Heart left ventricle (tissue), 16 donors: ENCODE measurements at regions not wholly inside any gene's neighbourhood (a gene's known extent, or its start where the extent isn't known, plus 50 kb on each side); places are given as distances from the start of the nearest gene placed in this dataset.
A peak's percentile ranks its signal among the peaks of the same experiment; 100 is the strongest.

Experiments
- ATAC-seq, 4 donors: fragments of 200-7000 bp; cut with Tn5 transposase; one replicate each; pipeline ENCODE4 v1.9.1; 2020 to 2022; ENCODE audit warnings: moderate library complexity in 4 of 4, mild to moderate bottlenecking in 3 of 4, moderate number of reproducible peaks in 1 of 4
- DNase-seq, 5 donors: peaks; one replicate each; pipeline ENCODE4 v3.0.0-alpha.2; 2020
- H3K27ac ChIP-seq, 12 donors: fragments of 200-600 bp; sonication (generic) in 4 of 12; one replicate each; pipeline versions ENCODE4 v1.5.0 to v1.8.0; 2016 to 2022; ENCODE audit warnings: mild to moderate bottlenecking in 2 of 12
- H3K27me3 ChIP-seq, 9 donors: fragments of 200-600 bp; sonication (generic) in 2 of 9; one replicate each; pipeline versions ENCODE4 v1.5.1 to v1.8.0; 2016 to 2022; ENCODE audit warnings: mild to moderate bottlenecking in 3 of 9
- H3K36me3 ChIP-seq, 9 donors: fragments of 200-600 bp; sonication (generic) in 2 of 9; one replicate each; pipeline versions ENCODE4 v1.5.0 to v1.8.0; 2018 to 2022; ENCODE audit warnings: mild to moderate bottlenecking in 2 of 9
- H3K4me1 ChIP-seq, 12 donors: fragments of 200-600 bp; sonication (generic) in 4 of 12; one replicate each; pipeline versions ENCODE4 v1.5.0 to v1.8.0; 2016 to 2022; ENCODE audit warnings: mild to moderate bottlenecking in 3 of 12
- H3K4me3 ChIP-seq, 12 donors: fragments of 200-600 bp; sonication (generic) in 4 of 12; one replicate each; pipeline versions ENCODE4 v1.5.0 to v1.8.0; 2017 to 2022; ENCODE audit warnings: mild to moderate bottlenecking in 9 of 12, moderate library complexity in 4 of 12
- H3K9me3 ChIP-seq, 12 donors: fragments of 200-600 bp; sonication (generic) in 4 of 12; one replicate each; pipeline versions ENCODE4 v1.5.0 to v1.8.0; 2016 to 2022; ENCODE audit warnings: mild to moderate bottlenecking in 1 of 12
- POLR2A ChIP-seq, 2 donors: fragments of 450-650 bp; IDR thresholded peaks; one replicate each; pipeline ENCODE4 v1.6.1; 2017; ENCODE audit warnings: antibody characterized with exemption in 2 of 2, mild to moderate bottlenecking in 2 of 2, moderate library complexity in 2 of 2
- WGBS, 4 donors: extraction: QIAGEN DNeasy Blood & Tissue Kit in 2 of 4; methylation state at CpG; one replicate each; pipeline versions ENCODE4 v1.1.5 to v1.1.7; 2013 to 2018; 5-methylcytosine and 5-hydroxymethylcytosine counted together
- intact Hi-C, 10 donors: fragments of 100-400 bp; cut with DNase I; formaldehyde crosslinking; loops; one replicate each; pipeline versions ENCODE4 v1.11.1 to v1.14.2; 2022
- TF ChIP-seq, protein P1 (sequence below), 12 donors: fragments of 200-600 bp; sonication (generic) in 4 of 12; IDR thresholded peaks; one replicate each; pipeline versions ENCODE4 v1.5.0 to v1.8.0; 2018 to 2022; ENCODE audit warnings: antibody characterized with exemption in 12 of 12, mild to moderate bottlenecking in 5 of 12
- donor health status: ischemic (EF 13 %, LVEDD 7.1; RV severe dilation, severe dysfunction).
- donor health status: healthy with polysubstance abuse.
- donor health status: DM: no; HTN: yes; CAD: no.
- donor health status: DM: no; HTN: no; CAD: no.
- donor health status: ischemic (EF 25% LVEDD 6.9; RV normal size, moderate dysfunction).
- donor health status: ischemic (EF 25% LVEDD 5.7; RV mildly dilated, moderate dysfunction).
- donor health status: healthy.
- donor health status: DM: yes; HTN: yes; CAD: no.
- donor health status: ischemic (EF 35%, LVEDD 5.7; RV mildly dilated, moderate dysfunction).
- donor health status: nonischemic (EF 11% LVEDD 7.7; RV severe dilation, severe dysfunction).
- donor health status: DM: yes; HTN: yes; CAD: no.
- donor health status: PGD.
- donor health status: ischemic (EF 29% LVEDD 5.4; RV normal size, mild dysfunction).
- donor health status: nonischemic (EF 23%, LVEDD 6.1; RV moderate dilation, normal function).

DNA sequence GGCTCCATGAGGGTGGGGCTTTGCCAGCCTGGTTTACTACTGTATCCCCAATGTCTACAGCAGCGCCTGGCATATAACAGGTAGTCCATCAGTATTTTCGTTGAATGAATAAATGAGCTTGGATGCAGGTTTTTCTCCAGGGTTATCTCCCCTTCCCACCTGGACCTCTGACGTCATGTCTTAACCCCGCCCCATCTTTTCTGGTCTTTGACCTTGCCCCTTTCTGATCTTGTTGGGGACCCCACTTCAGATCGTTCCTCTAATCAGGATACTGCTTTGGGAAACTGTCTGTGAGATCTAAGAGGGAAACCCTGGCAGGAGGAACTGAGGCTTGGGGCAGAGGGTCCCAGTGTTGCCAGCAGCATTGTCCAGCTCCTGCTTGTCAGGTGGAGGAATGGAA, 68.8 kb upstream of the GCSH start:
- WGBS, 4 donors: 76 to 85% (median 84%) methylated on average over 5 of the region's 5 CpGs
- Histone ChIP-seq H3K4me3 (no peak overlapping the region), H3K27me3 (no peaks in the 10 kb centered on the region)

DNA sequence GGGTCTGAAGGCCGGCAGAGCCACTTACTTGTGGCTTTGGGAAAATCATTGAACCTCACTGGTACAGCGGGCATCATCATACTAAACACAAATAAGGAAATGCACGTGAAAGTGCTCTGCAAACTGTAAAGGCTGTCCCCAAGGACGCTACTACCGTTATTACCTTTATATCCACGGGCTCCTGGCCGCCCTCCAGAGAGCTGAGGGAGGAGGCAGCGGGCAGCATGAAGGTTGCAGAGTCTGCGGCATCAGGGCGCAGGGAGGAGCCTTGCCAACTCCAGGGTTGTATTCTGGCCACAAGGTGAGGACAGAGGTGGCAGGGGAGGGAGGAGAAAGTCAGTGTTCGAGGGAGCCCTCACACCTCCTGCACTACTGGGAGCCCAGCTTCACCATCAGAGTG, 68.3 kb upstream of the GCSH start:
- 69 to 86% (median 80%) methylated on average over 10 to 11 of the region's 11 CpGs for WGBS, 4 donors
- intact Hi-C loops: no loop called here
- no peak for ATAC-seq
- DNase-seq: no peak
- Histone ChIP-seq H3K36me3 (peaks cover 0 to 5% (median 0%) of the 10 kb centered on the region in 9 donors), H3K4me1 (no peaks in the 10 kb centered on the region), H3K4me3 (no peak overlapping the region), H3K27me3 (no peaks in the 10 kb centered on the region), H3K27ac (no peak overlapping the region), H3K9me3 (peaks cover 0 to 7% (median 0%) of the 10 kb centered on the region in 12 donors)
- TF ChIP-seq, protein P1, sequence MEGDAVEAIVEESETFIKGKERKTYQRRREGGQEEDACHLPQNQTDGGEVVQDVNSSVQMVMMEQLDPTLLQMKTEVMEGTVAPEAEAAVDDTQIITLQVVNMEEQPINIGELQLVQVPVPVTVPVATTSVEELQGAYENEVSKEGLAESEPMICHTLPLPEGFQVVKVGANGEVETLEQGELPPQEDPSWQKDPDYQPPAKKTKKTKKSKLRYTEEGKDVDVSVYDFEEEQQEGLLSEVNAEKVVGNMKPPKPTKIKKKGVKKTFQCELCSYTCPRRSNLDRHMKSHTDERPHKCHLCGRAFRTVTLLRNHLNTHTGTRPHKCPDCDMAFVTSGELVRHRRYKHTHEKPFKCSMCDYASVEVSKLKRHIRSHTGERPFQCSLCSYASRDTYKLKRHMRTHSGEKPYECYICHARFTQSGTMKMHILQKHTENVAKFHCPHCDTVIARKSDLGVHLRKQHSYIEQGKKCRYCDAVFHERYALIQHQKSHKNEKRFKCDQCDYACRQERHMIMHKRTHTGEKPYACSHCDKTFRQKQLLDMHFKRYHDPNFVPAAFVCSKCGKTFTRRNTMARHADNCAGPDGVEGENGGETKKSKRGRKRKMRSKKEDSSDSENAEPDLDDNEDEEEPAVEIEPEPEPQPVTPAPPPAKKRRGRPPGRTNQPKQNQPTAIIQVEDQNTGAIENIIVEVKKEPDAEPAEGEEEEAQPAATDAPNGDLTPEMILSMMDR (IDR thresholded peaks at IDR 0.05): no peak
- TF ChIP-seq POLR2A (IDR thresholded peaks at IDR 0.05): no peak

More for the DNA sequence above, 68.8 kb upstream of the GCSH start:
- Histone ChIP-seq H3K4me1 (no peaks in the 10 kb centered on the region), H3K36me3 (peaks cover 0 to 8% (median 0%) of the 10 kb centered on the region in 9 donors), H3K27ac (no peak overlapping the region), H3K9me3 (peaks cover 0 to 7% (median 0%) of the 10 kb centered on the region in 12 donors)
- no peak for ATAC-seq
- TF ChIP-seq POLR2A (IDR thresholded peaks at IDR 0.05): no peak
- TF ChIP-seq, protein P1 (IDR thresholded peaks at IDR 0.05): no peak
- no peak for DNase-seq
- intact Hi-C loops: no loop called here

DNA sequence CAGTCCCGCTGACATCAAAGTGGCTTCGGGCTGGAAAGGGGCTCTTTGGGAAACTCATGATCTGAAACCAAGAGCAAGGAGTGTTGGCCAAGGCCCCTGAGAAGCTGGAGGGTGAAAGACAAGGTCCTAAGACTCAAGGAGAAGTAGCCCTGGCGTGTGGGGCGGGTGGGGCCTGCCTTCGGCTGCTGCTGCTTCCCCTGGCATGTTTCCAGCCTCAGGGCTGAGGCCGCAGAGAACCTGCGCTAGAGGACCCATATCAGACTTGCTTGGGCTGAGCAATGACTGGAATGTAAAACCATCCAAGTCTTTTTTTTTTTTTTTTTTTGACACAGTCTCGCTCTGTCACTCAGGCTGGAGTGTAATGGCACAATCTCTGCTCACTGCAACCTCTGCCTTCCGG, 67.5 kb upstream of the GCSH start:
- WGBS, 4 donors: 40 to 53% (median 46%) methylated on average over 9 of the region's 9 CpGs
- intact Hi-C loops: no loop called here

DNA sequence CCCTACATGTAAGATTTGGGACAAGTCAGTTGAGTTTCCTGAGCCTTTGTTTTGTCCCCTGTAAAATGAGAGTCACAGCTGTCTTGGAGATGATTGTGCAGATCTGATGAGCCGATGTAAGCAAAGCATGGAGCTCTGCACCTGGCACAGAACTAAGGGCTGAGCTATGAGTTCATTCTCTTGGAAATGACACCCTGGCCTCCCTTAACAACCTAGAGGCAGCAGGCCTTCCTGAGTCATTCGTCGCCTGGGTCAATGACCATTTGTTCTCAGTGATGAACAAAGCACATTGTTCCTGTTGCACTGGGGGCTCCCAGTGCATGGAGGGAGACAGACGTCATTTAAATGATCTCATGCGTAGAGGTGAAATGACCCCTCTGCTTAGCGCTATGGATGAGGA, 62.8 kb upstream of the GCSH start:
- Histone ChIP-seq H3K27me3 (no peaks in the 10 kb centered on the region), H3K9me3 (peaks cover 0 to 7% (median 0%) of the 10 kb centered on the region in 12 donors), H3K4me1 (no peaks in the 10 kb centered on the region), H3K36me3 (peaks cover 0 to 5% (median 0%) of the 10 kb centered on the region in 9 donors), H3K27ac (no peak overlapping the region), H3K4me3 (no peak overlapping the region)
- DNase-seq (no peak), ATAC-seq (no peak)
- TF ChIP-seq POLR2A (IDR thresholded peaks at IDR 0.05): no peak
- TF ChIP-seq, protein P1 (IDR thresholded peaks at IDR 0.05): no peak
- WGBS, 4 donors: 61 to 68% (median 63%) methylated on average over 5 to 6 of the region's 6 CpGs
- intact Hi-C loops: no loop called here

More for the DNA sequence above, 67.5 kb upstream of the GCSH start:
- no peak overlapping the region for H3K4me3 ChIP-seq
- H3K27ac ChIP-seq: no peak overlapping the region
- TF ChIP-seq, protein P1 (IDR thresholded peaks at IDR 0.05): no peak
- TF ChIP-seq POLR2A (IDR thresholded peaks at IDR 0.05): no peak
- H3K4me1 ChIP-seq: no peaks in the 10 kb centered on the region
- peaks cover 0 to 7% (median 0%) of the 10 kb centered on the region in 12 donors for H3K9me3 ChIP-seq
- no peak for DNase-seq
- H3K27me3 ChIP-seq: no peaks in the 10 kb centered on the region
- ATAC-seq: peak in 1 of 4 donors; percentile 8
- peaks cover 0 to 5% (median 0%) of the 10 kb centered on the region in 9 donors for H3K36me3 ChIP-seq
